ENCODE measurements at regions not wholly inside any gene's neighbourhood (a gene's known extent, or its start where the extent isn't known, plus 50 kb on each side); places are given as distances from the start of the nearest gene placed in this dataset.
"Not testable (repeated sequence)": the region's sequence is repeated elsewhere in the genome, so short reads cannot be mapped to it uniquely, and the experiment has no call there.

GRCh38 chr6:44011350-44011920 lies 115.8 kb downstream of the MRPL14 start:
- no peak for DNase-seq

DNA sequence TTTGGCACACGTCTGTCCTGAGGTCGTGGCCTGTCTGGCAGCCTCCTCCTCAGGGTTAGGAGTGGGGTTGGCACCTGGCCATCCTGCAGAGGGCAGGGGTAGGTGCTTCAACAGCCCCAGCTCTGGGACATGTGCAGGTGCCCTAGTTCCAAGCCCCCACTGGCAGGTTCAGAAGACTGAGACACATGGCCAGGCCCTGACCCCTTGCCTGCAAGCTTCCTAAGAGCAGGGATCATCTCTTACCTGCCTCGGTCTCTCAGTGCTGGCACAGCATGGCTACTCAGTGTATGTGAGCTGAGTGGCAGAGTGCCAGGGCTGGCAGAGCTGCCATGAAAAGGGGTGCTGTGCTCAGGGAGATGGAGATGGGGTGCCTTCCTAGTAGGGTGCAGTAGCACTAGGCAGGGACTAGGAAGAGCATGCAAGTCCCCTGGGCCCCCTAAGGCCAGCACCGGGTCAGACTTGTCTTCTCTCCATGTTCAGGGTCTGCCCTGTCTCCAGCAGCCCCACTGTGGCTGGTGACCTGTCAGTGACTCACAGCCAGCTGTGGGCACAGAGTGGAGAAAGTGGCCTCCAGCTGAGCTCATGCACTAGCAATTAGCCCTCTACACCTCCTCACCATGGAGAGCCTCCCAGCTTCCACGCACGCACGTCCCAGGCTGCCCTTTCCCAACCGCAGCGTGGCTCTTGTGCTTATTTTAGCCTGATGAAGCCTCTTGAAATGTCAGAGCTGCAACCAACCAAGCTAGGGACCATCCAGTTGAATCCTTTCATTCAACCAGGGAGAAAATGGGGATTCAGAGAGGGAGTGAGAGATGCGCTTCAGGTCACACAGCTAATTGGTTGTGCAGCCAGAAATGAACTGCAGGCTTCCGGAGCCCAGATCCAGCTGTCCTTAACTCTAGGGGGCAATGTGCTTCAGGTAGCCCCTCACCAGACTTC lies 116.6 kb downstream of the MRPL14 start:
- no peak for DNase-seq

GRCh38 chr6:44009425-44010321 lies 117.6 kb downstream of the MRPL14 start:
- DNase-seq, result no peak

GRCh38 chr6:44008821-44009370 lies 118.4 kb downstream of the MRPL14 start:
- no peak for DNase-seq

GRCh38 chr6:44007818-44008621 lies 119.2 kb downstream of the MRPL14 start:
- no peak for DNase-seq

DNA sequence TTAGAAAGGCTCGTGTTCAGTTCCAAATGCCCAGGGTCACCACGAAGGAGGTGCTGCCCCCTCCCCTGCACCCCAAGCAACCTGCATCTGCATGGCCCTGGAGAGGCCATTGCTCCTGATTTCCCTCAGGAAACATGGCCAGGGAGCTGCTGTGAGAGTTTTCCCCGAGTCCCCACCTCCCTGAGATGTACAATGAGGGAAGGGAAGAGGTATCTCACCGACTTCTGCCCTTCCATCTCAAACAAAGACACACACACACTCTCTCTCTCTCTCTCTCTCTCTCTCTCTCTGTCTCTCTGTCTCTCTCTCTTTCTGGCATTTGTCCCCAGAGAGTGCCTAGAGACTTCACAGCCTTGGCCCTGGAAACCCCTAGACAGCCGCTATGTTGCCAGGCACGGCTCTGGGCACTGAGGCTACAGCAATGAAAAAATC lies 120.4 kb downstream of the MRPL14 start:
- DNase-seq, result no peak

GRCh38 chr6:44006123-44006871 lies 121.0 kb downstream of the MRPL14 start:
- DNase-seq, result no peak

DNA sequence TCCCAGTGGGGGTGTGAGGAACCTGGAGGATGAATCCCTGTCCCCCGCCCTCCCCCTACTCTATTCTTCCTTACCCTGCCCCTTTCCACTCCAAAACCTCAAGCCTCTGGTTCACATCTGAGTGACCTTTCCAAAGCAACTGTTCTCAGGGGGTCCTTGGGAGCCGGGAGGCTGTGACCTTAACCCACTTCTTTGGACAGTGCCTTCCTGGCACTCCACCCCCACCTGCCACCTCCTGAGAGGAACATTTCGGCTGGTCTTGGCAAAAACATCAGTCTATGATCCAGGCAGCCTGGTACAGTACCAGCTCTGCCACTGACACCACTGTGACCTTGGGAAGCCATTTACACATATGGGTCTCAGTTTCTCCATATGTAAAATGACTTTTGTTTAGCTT lies 121.7 kb downstream of the MRPL14 start:
- no peak for DNase-seq

GRCh38 chr6:44004625-44005506 lies 122.4 kb downstream of the MRPL14 start:
- DNase-seq, result no peak

DNA sequence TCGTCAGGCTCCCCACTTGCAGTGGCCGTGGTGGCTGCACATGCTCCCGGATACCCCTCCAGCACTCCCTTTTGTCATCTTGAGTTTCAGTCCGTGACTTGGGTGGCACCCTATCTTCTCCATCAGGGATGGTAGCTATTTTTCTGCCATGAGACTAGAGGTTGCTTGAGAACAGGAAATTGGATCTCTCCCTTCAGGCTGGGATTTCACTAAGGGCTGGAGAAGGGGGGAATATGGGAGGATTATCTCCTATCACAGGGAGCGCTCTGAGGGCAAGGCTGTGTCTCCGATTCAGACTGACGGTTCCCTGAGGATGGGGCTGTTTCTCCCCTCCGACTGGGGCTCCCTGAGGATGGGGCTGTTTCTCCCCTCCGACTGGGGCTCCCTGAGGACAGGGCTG lies 123.1 kb downstream of the MRPL14 start:
- no peak for DNase-seq

GRCh38 chr6:44003345-44004061 lies 123.7 kb downstream of the MRPL14 start:
- DNase-seq, result no peak

GRCh38 chr6:44002593-44003344 lies 124.5 kb downstream of the MRPL14 start:
- peak; percentile 20 to 61 (median 40) for DNase-seq

GRCh38 chr6:44002067-44002592 lies 125.1 kb downstream of the MRPL14 start:
- no peak for DNase-seq

DNA sequence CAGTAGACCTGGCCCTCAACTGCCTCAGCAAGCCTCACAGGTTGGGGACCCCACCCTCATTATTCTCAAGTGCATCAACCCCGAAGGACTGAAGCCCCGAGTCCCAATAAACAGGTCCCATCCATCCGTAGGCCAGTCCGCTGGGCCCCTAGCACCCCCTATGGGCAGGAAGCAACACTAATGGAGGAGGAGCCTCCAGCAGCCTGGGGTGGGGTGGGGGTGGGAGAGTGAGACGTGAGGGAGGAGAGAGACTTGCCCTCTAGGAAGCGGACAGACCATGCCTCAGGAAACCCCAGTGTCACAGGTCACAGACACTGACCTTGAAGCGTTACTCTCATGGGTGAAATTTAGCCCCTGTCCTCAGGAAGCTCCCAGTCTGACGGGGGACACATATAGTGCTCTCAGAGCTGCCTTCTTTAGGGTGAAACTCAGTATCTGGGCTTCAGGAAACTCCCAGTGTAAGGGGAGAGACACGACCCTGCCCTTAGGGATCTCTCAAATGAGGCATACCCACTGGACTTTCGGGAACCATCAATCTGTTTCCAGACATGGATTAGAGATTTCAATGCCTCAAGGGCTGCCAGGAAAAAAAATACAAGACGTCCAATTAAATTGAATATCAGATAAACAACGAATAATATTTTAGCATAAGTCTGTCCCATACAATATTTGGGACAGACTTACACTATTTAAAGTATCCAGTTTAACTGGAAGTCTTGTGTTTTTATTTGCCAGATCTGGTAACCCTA lies 125.8 kb downstream of the MRPL14 start:
- no peak for DNase-seq

- DNase-seq, result no peak
These were observed 126.9 kb downstream of the MRPL14 start for GRCh38 chr6:44000164-44000842.

DNA sequence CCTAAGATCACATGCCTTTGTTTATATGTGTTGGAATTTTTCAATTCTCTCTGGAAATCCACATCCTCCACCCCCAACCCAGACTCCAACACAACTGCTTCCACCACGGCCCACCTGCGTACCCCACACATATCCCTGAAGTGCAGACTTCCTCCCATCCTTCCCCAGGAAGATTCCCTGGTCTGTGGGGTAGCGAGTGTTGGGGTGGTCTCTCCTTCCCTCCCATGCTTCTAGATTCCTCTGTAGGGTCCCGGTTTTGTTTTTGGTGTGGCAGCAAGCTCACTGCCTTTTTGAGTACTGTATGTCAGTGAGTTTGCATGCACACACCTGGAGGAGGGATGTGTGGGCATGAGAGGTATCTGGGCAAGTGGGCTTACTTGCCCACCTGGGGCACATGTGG lies 127.6 kb downstream of the MRPL14 start:
- DNase-seq, result no peak

DNA sequence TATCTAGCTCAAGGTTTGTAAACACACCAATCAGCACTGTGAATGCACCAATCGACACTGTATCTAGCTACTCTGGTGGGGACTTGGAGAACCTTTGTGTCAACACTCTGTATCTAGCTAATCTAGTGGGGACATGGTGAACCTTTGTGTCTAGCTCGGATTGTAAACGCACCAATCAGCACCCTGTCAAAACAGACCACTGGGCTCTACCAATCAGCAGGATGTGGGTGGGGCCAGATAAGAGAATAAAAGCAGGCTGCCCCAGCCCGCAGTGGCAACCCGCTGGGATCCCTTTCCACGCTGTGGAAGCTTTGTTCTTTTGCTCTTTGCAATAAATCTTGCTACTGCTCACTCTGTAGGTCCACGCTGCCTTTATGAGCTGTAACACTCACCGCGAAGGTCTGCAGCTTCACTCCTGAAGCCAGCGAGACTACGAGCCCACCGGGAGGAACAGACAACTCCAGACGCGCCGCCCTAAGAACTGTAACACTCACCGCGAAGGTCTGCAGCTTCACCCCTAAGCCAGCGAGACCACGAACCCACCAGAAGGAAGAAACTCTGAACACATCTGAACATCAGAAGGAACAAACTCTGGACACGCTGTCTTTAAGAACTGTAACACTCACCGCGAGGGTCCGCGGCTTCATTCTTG lies 128.5 kb downstream of the MRPL14 start:
- DNase-seq, result not testable (repeated sequence)
